ENCODE measurements at regions not wholly inside any gene's neighbourhood (a gene's known extent, or its start where the extent isn't known, plus 50 kb on each side); places are given as distances from the start of the nearest gene placed in this dataset.

GRCh38 chr5:113682497-113683136 is 169.1 kb downstream of the YTHDC2 start:
- Histone ChIP-seq H3K4me1 (no peaks in the 10 kb centered on the region), H3K36me3 (replicated peaks in 1 of 2; ENCODE audit: insufficient read depth in 1 of 2, low read depth in 2 of 2) (no peaks in the 10 kb centered on the region), H3K4me3 (no peak overlapping the region), H3K27me3 (no peaks in the 10 kb centered on the region), H3K9me3 (no peaks in the 10 kb centered on the region), H3K27ac (no peak overlapping the region)
- WGBS, 2 donors = 37 to 43% methylated on average over 7 of the region's 7 CpGs
- TF ChIP-seq POLR2A (IDR thresholded peaks at IDR 0.05) = no peak
- TF ChIP-seq CTCF (IDR thresholded peaks at IDR 0.05) = peak in 1 of 7 experiments; percentile 15
- DNase-seq = no peak
- ATAC-seq = no peak
- intact Hi-C loops (cut with DNase I) = no loop called here

GRCh38 chr5:113683211-113683610 is 169.7 kb downstream of the YTHDC2 start:
- no peaks in the 10 kb centered on the region for H3K9me3 ChIP-seq
- ATAC-seq (no peak), DNase-seq (no peak)
- H3K27me3 ChIP-seq = no peaks in the 10 kb centered on the region
- H3K4me3 ChIP-seq = no peak overlapping the region
- WGBS, 2 donors = 62 to 79% methylated on average over 2 of the region's 2 CpGs
- no peaks in the 10 kb centered on the region for H3K4me1 ChIP-seq
- H3K36me3 ChIP-seq (replicated peaks in 1 of 2; ENCODE audit: insufficient read depth in 1 of 2, low read depth in 2 of 2) = no peaks in the 10 kb centered on the region
- no peak overlapping the region for H3K27ac ChIP-seq
- intact Hi-C loops (cut with DNase I) = no loop called here
- TF ChIP-seq CTCF (IDR thresholded peaks at IDR 0.05) (no peak), POLR2A (IDR thresholded peaks at IDR 0.05) (no peak)

- Histone ChIP-seq H3K4me1 (no peaks in the 10 kb centered on the region), H3K27ac (no peak overlapping the region), H3K9me3 (no peaks in the 10 kb centered on the region), H3K27me3 (no peaks in the 10 kb centered on the region), H3K4me3 (no peak overlapping the region), H3K36me3 (replicated peaks in 1 of 2; ENCODE audit: insufficient read depth in 1 of 2, low read depth in 2 of 2) (no peaks in the 10 kb centered on the region)
- DNase-seq = no peak
- WGBS, 2 donors = 71 to 91% methylated on average over 3 of the region's 3 CpGs
- no peak for ATAC-seq
- intact Hi-C loops (cut with DNase I) = no loop called here
- no peak for TF ChIP-seq POLR2A (IDR thresholded peaks at IDR 0.05)
- no peak for TF ChIP-seq CTCF (IDR thresholded peaks at IDR 0.05)
Observed at GRCh38 chr5:113686599-113686998, 173.1 kb downstream of the YTHDC2 start.

- Histone ChIP-seq H3K9me3 (no peaks in the 10 kb centered on the region), H3K4me1 (no peaks in the 10 kb centered on the region), H3K27me3 (peaks cover 0 to 8% of the 10 kb centered on the region in 2 donors), H3K4me3 (no peak overlapping the region), H3K36me3 (replicated peaks in 1 of 2; ENCODE audit: insufficient read depth in 1 of 2, low read depth in 2 of 2) (no peaks in the 10 kb centered on the region), H3K27ac (no peak overlapping the region)
- intact Hi-C loops (cut with DNase I) = no loop called here
- ATAC-seq (no peak), DNase-seq (no peak)
- 53 to 71% methylated on average over 1 of the region's 1 CpG for WGBS, 2 donors
- no peak for TF ChIP-seq POLR2A (IDR thresholded peaks at IDR 0.05)
- no peak for TF ChIP-seq CTCF (IDR thresholded peaks at IDR 0.05)
Observed at GRCh38 chr5:113689647-113690046, 176.2 kb downstream of the YTHDC2 start.

- Histone ChIP-seq H3K4me3 (no peak overlapping the region), H3K27me3 (peaks cover 0 to 8% of the 10 kb centered on the region in 2 donors), H3K27ac (no peak overlapping the region), H3K36me3 (replicated peaks in 1 of 2; ENCODE audit: insufficient read depth in 1 of 2, low read depth in 2 of 2) (no peaks in the 10 kb centered on the region), H3K4me1 (no peaks in the 10 kb centered on the region), H3K9me3 (no peaks in the 10 kb centered on the region)
- no peak for DNase-seq
- TF ChIP-seq CTCF (IDR thresholded peaks at IDR 0.05) (no peak), POLR2A (IDR thresholded peaks at IDR 0.05) (no peak)
- 18 to 21% methylated on average over 5 of the region's 5 CpGs for WGBS, 2 donors
- intact Hi-C loops (cut with DNase I) = no loop called here
- ATAC-seq = no peak
Observed at GRCh38 chr5:113692466-113692865, 179.0 kb downstream of the YTHDC2 start.
